Keratinocyte (primary cell): ENCODE measurements at regions not wholly inside any gene's neighbourhood (a gene's known extent, or its start where the extent isn't known, plus 50 kb on each side); places are given as distances from the start of the nearest gene placed in this dataset.

Experiments
- DNase-seq: peaks from one replicate; pipeline ENCODE4 v3.0.0-alpha.2; 2011; ENCODE audit warnings: low read depth, missing footprints, low spot score
- FAIRE-seq: peaks from 2 replicates; lab custom pipeline; 2011; peaks lifted over from hg19 to GRCh38; lab: Jason Lieb, UNC
- H2AFZ ChIP-seq: 2 replicates; pipeline ENCODE4 v1.6.0; 2012; ENCODE audit warnings: low read length, control low read depth, inconsistent platforms; ENCODE audit not compliant: control insufficient read depth
- H3K27ac ChIP-seq: 2 replicates; pipeline ENCODE4 v1.5.1; 2011; ENCODE audit warnings: low read length; ENCODE audit not compliant: control insufficient read depth, insufficient read depth
- H3K27me3 ChIP-seq: 3 replicates; pipeline ENCODE4 v1.6.0; 2011; ENCODE audit warnings: low read length; ENCODE audit not compliant: control insufficient read depth, insufficient read depth; ENCODE audit errors: extremely low read depth
- H3K36me3 ChIP-seq, 2 experiments: 2 replicates in 1 of 2; 3 replicates in 1 of 2; pipeline ENCODE4 v1.5.1; 2011; ENCODE audit warnings: low read length in 2 of 2, mild to moderate bottlenecking in 1 of 2; ENCODE audit not compliant: control insufficient read depth in 2 of 2, insufficient read depth in 2 of 2; ENCODE audit errors: extremely low read depth in 1 of 2
- H3K4me1 ChIP-seq: 3 replicates; pipeline ENCODE4 v1.5.1; 2011; ENCODE audit warnings: low read length; ENCODE audit not compliant: control insufficient read depth, insufficient read depth; ENCODE audit errors: extremely low read depth
- H3K4me2 ChIP-seq: 3 replicates; pipeline ENCODE4 v1.6.0; 2011; ENCODE audit warnings: low read depth, low read length; ENCODE audit not compliant: control insufficient read depth, insufficient read depth; ENCODE audit errors: extremely low read depth
- H3K4me3 ChIP-seq, 3 experiments: fragments of 200-600 bp in 1 of 3; sonication (generic) in 1 of 3; 2 replicates in 2 of 3; 3 replicates in 1 of 3; pipeline ENCODE4 v1.5.1; 2011 to 2016; ENCODE audit warnings: low read length in 3 of 3, mild to moderate bottlenecking in 3 of 3, control low read depth in 2 of 3, inconsistent platforms in 1 of 3, low read depth in 1 of 3, mixed read lengths in 1 of 3, mixed run types in 1 of 3, moderate library complexity in 1 of 3; ENCODE audit not compliant: control insufficient read depth in 2 of 3, insufficient read depth in 2 of 3; ENCODE audit errors: extremely low read depth in 1 of 3
- H3K79me2 ChIP-seq: 2 replicates; pipeline ENCODE4 v1.6.0; 2012; ENCODE audit warnings: low read length; ENCODE audit not compliant: control insufficient read depth, insufficient read depth
- H3K9ac ChIP-seq: 3 replicates; pipeline ENCODE4 v1.6.0; 2011; ENCODE audit warnings: low read length; ENCODE audit not compliant: control insufficient read depth, insufficient read depth; ENCODE audit errors: extremely low read depth
- H3K9me1 ChIP-seq: 3 replicates; pipeline ENCODE4 v1.6.0; 2011; ENCODE audit warnings: low read length; ENCODE audit not compliant: control insufficient read depth, insufficient read depth; ENCODE audit errors: extremely low read depth
- H3K9me3 ChIP-seq: 2 replicates; pipeline ENCODE4 v1.5.1; 2012; ENCODE audit warnings: low read depth, low read length; ENCODE audit not compliant: control insufficient read depth
- H4K20me1 ChIP-seq: 3 replicates; pipeline ENCODE4 v1.6.0; 2011; ENCODE audit warnings: low read length; ENCODE audit not compliant: control insufficient read depth, insufficient read depth; ENCODE audit errors: extremely low read depth
- CTCF ChIP-seq, 3 experiments: IDR thresholded peaks in 1 of 3; conservative IDR thresholded peaks in 1 of 3; optimal IDR thresholded peaks in 1 of 3; 2 replicates in 2 of 3; 3 replicates in 1 of 3; pipeline versions ENCODE3 to v1.5.1; 2011; ENCODE audit warnings: low read length in 3 of 3, mild to moderate bottlenecking in 3 of 3, moderate library complexity in 2 of 3, control low read depth in 1 of 3, inconsistent platforms in 1 of 3; ENCODE audit not compliant: insufficient read depth in 2 of 3; ENCODE audit errors: extremely low read depth in 1 of 3
- EZH2 ChIP-seq: IDR thresholded peaks from one replicate; pipeline ENCODE4 v1.6.1; 2012; ENCODE audit warnings: inconsistent platforms, mild to moderate bottlenecking, low read length, moderate library complexity
- dilution Hi-C: fragments of 300-500 bp; cut with MboI; formaldehyde crosslinking; loops from one replicate; pipeline ENCODE4 v1.7.0; 2020; ENCODE audit warnings: low sequenced_read_pairs; ENCODE audit not compliant: extremely low pct_ligation_motif_present

DNA sequence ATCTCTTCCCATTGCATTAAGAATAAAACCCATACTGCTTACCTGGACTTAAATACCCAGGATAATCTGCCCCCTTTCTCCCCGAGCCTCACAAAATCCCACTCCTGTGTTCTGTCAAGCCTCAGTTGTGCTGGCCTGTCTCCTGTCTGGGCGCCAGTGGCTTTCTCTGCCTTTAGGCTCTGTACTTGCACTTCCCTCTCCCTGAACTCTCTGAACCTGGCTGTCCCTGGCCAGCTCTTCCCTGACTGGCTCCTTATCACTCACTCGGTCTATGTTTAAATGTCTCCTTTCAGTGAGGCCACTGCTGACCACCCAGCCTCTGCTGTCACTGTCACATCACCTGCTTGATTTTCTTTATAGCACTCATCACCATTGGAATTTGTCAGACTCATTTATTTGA lies 382.7 kb upstream of the PPP2R3A start:
- H3K9me3 ChIP-seq, result no peaks in the 10 kb centered on the region
- H3K4me1 ChIP-seq, result no peaks in the 10 kb centered on the region
- no peaks in the 10 kb centered on the region for H3K27me3 ChIP-seq
- FAIRE-seq (no peak), DNase-seq (no peak)
- H3K4me2 ChIP-seq, result no peak overlapping the region
- H3K9me1 ChIP-seq, result no peaks in the 10 kb centered on the region
- dilution Hi-C loops, result no loop called here
- no peak overlapping the region for H3K9ac ChIP-seq
- H3K27ac ChIP-seq, result no peak overlapping the region
- TF ChIP-seq CTCF (optimal IDR thresholded peaks at IDR 0.05 in 1 of 3, IDR thresholded peaks at IDR 0.05 in 1 of 3, conservative IDR thresholded peaks at IDR 0.05 in 1 of 3; ENCODE audit: extremely low read depth in 1 of 3, insufficient read depth in 2 of 3, low read length in 3 of 3), result no peak
- no peak for TF ChIP-seq EZH2
- H4K20me1 ChIP-seq, result no peaks in the 10 kb centered on the region
- H2AFZ ChIP-seq, result no peak overlapping the region
- H3K4me3 ChIP-seq, result no peak overlapping the region
- no peaks in the 10 kb centered on the region for H3K79me2 ChIP-seq
- no peaks in the 10 kb centered on the region for H3K36me3 ChIP-seq

- dilution Hi-C loops, result no loop called here
- Histone ChIP-seq H3K27ac (no peak overlapping the region), H3K4me2 (no peak overlapping the region), H3K9ac (no peak overlapping the region), H3K9me1 (no peaks in the 10 kb centered on the region), H3K4me1 (no peaks in the 10 kb centered on the region), H3K79me2 (no peaks in the 10 kb centered on the region), H3K9me3 (no peaks in the 10 kb centered on the region), H3K36me3 (no peaks in the 10 kb centered on the region), H4K20me1 (no peaks in the 10 kb centered on the region), H3K27me3 (no peaks in the 10 kb centered on the region), H2AFZ (no peak overlapping the region), H3K4me3 (no peak overlapping the region)
- TF ChIP-seq EZH2, result no peak
- no peak for TF ChIP-seq CTCF (optimal IDR thresholded peaks at IDR 0.05 in 1 of 3, IDR thresholded peaks at IDR 0.05 in 1 of 3, conservative IDR thresholded peaks at IDR 0.05 in 1 of 3; ENCODE audit: extremely low read depth in 1 of 3, insufficient read depth in 2 of 3, low read length in 3 of 3)
- DNase-seq, result no peak
- FAIRE-seq, result no peak
Measured at GRCh38 chr3:135596563-135596962, 369.0 kb upstream of the PPP2R3A start.
